GM12865 (cell line): ENCODE measurements at regions not wholly inside any gene's neighbourhood (a gene's known extent, or its start where the extent isn't known, plus 50 kb on each side); places are given as distances from the start of the nearest gene placed in this dataset.

Experiments used
- DNase-seq: peaks from one replicate; pipeline ENCODE4 v3.0.0; 2010; ENCODE audit warnings: low read depth
- H3K4me3 ChIP-seq: 2 replicates; pipeline ENCODE4 v1.5.1; 2011; ENCODE audit warnings: mild to moderate bottlenecking, low read depth, low read length, control low read depth
- TF ChIP-seq, protein P1 (sequence below): IDR thresholded peaks from 2 replicates; pipeline ENCODE4 v1.5.1; 2011; ENCODE audit warnings: low read length, control low read depth, low read depth, inconsistent platforms; ENCODE audit not compliant: insufficient read depth; ENCODE audit errors: missing control alignments

DNA sequence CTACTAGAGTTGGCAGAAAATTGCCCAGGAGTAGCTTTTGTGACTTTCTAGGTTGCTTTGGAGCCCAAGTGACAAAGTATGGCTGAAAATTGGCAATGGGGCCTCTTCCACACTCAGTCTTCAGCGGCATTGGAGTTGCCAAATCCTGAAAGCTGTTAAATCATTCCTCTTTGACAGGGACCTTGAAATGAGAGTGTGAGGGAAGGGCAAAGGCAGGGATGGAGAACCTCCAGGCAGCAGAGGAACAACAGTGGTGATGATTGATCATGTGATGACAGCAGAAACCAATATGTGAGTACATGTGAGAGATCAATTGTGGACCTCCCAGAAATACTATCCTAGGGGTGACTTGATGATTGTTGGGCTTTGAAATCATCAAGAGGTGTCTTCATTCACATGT is 393.9 kb downstream of the KIF16B start:
- no peak for DNase-seq
- H3K4me3 ChIP-seq: no peak overlapping the region
- TF ChIP-seq, protein P1, sequence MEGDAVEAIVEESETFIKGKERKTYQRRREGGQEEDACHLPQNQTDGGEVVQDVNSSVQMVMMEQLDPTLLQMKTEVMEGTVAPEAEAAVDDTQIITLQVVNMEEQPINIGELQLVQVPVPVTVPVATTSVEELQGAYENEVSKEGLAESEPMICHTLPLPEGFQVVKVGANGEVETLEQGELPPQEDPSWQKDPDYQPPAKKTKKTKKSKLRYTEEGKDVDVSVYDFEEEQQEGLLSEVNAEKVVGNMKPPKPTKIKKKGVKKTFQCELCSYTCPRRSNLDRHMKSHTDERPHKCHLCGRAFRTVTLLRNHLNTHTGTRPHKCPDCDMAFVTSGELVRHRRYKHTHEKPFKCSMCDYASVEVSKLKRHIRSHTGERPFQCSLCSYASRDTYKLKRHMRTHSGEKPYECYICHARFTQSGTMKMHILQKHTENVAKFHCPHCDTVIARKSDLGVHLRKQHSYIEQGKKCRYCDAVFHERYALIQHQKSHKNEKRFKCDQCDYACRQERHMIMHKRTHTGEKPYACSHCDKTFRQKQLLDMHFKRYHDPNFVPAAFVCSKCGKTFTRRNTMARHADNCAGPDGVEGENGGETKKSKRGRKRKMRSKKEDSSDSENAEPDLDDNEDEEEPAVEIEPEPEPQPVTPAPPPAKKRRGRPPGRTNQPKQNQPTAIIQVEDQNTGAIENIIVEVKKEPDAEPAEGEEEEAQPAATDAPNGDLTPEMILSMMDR: no peak

DNA sequence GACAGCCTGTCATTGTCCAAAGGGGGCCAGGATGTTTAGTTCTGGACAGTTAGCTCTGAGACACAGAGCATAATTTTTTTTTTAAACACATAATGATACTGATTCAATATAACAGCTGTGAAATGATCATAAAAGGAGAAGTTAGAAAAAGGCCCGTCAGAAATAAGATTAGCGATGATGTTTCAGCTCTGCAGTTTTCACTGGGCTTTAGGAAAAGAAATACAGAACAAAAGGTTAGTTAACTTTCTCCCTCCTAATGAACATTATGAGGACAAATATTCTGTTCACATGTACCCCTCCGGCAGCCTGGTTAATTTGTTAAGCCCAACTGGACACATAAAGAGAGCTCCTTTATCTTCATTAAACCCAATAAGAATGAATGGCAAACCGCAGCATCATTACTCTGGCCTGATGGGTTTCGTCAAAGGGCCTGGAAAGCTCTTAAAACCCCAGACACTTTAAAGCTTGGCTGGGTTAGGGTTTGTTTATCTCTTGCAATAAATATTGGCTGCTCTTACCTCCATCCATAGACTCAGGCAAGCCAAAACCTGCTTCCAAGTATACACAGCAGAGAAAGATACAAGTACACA is 394.6 kb downstream of the KIF16B start:
- TF ChIP-seq, protein P1: no peak
- no peak overlapping the region for H3K4me3 ChIP-seq
- DNase-seq: no peak

DNA sequence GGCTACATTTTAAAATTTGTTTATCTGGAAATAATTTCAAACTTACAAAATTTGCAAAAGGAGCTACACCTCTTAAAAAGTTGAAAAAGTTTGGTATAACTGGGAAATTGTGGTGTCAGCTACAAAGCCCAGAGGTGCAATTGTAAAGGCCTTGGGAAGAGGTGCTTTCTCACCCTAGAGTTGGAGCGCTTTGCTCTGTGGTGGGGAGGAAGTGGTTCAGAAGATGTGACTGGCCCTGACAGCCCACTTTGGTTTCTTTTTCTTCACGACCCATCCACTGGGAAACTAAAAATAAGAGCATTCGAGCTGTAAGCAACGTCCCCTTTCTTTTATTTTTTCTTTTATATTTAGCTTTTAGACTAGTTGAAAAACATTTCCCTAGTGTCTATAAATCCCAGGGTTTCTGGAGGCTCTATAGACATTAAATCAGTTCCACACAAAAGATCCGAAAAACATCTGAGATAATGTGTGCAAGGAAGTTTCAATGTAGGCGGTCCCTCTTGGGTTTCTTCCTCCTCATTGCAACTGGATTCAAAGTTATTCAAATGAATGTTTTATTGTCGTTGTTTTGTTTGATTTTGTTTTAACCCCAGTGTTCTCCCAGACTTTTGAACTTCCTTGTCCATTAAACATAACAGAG is 397.8 kb downstream of the KIF16B start:
- DNase-seq: peak; percentile 68
- H3K4me3 ChIP-seq: peak overlapping the region; percentile 18
- TF ChIP-seq, protein P1: no peak

DNA sequence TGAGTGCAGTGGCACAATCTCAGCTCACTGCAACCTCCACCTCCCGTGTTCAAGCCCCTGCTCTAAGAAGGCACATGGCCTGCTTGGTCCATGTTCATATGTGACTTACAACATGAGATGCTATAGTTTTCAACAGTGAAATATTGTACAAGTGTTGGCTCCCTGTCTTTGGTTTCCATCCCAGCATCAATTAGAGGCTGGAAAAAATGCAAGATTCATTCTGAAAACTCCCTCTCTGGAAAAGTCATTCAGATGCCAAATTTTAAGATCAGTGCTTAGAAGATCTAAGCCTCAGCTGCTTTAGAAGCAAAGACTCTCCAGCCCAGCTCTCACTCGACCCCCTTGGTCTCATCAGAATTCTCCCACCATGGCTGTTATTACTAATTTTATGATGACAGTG is 398.9 kb downstream of the KIF16B start:
- DNase-seq: no peak
- TF ChIP-seq, protein P1: no peak
- H3K4me3 ChIP-seq: no peak overlapping the region

DNA sequence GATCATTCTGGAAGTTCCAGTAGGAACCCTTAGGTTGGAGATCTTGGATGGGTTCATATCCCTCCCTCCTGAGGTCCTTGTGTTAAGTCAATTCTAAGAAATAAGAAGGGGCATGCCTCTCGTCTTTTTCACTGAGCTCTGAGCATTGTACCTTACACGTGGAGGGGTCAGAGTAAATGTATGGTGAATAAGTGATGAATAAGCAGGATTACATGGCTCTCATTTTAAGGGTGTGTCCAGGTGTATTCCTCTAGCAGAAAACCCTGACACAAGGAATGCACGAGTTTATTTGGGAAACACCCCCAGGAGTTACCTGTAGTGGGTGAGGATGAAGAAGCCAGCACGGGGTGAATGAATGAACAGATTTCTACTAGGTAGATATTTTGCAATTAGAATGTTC is 400.2 kb downstream of the KIF16B start:
- TF ChIP-seq, protein P1: no peak
- no peak for DNase-seq
- H3K4me3 ChIP-seq: no peak overlapping the region

DNA sequence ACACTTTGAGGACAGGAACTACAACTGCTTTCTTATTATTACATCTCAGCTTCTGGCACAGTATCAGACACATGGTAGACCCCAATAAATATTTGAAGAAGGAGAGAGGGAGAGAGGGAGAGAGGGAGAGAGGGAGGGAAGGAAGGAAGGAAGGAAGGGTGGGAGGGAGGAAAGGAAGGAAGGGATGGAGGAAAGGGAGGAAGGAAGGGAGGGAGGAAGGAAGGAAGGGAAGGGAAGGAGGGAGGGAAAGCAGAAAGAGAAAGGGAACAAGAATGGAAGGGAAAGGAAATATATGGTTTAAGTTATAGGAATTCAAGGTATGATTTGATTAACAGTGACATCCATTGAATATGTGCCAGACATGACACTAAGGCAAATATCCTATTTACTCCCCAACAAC is 402.1 kb downstream of the KIF16B start:
- TF ChIP-seq, protein P1: no peak
- DNase-seq: no peak
- H3K4me3 ChIP-seq: no peak overlapping the region

DNA sequence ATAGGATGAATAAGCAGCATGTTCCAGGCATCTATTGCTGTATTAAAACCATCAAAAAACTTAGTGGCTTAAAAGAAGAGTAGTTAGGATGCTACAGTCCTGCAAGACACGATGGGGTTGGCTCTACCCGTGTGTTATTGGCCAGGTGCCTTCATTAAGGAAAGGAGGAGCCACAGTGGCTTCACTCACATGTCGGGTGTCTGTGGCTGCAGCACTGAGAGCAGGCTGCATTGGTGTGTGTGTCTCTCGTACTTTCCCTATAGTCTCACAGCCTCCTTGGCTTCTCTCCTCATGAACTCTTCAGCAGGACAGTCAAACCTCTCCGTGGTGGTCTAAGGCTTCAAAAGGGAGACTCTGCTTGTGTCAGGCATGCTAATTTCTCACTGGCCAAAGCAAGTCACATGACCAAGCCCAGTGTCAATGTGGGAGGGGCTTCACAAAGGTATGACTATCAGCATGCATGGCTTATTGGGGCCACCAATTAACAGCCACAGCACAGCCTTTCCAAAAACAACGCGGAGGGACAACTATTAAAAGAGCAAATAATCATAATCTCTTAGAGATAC is 402.8 kb downstream of the KIF16B start:
- H3K4me3 ChIP-seq: no peak overlapping the region
- TF ChIP-seq, protein P1: no peak
- DNase-seq: no peak
